ENCODE measurements at regions not wholly inside any gene's neighbourhood (a gene's known extent, or its start where the extent isn't known, plus 50 kb on each side); places are given as distances from the start of the nearest gene placed in this dataset.

GRCh38 chr15:35624881-35625280 is 78.9 kb upstream of the DPH6 start:
- POLR2A ChIA-PET = no interaction called here
- intact Hi-C loops (cut with micrococcal nuclease; ENCODE audit: unreplicated experiment) = loop anchor here (10.0 kb wide), 1 partner anchor 100 kb away; no protein-coding TSS in a partner anchor
- Mint-ChIP-seq H3K4me3 (ENCODE audit: unreplicated experiment) (no peak overlapping the region), H3K36me3 (ENCODE audit: insufficient read depth, unreplicated experiment) (no peaks in the 10 kb centered on the region), H3K9me3 (ENCODE audit: unreplicated experiment) (no peaks in the 10 kb centered on the region), H3K27ac (ENCODE audit: unreplicated experiment) (no peak overlapping the region), H3K4me1 (ENCODE audit: low read depth, unreplicated experiment) (peaks cover 9% of the 10 kb centered on the region), H3K27me3 (ENCODE audit: insufficient read depth, unreplicated experiment) (no peaks in the 10 kb centered on the region)
- CTCF ChIA-PET = no interaction called here
- Histone ChIP-seq H3K36me3 (ENCODE audit: control insufficient read depth, insufficient read depth, low read length) (no peaks in the 10 kb centered on the region), H3K4me1 (peaks cover 1% of the 10 kb centered on the region; the same call in 1 of the 2 replicates), H3K27me3 (replicated peaks; ENCODE audit: control insufficient read depth, insufficient read depth, low read length) (no peaks in the 10 kb centered on the region), H3K9me3 (no peaks in the 10 kb centered on the region), H3K4me3 (ENCODE audit: low read depth, low read length) (no peak overlapping the region)
- DNase-seq = peak in 1 of 2 experiments; percentile 9
- no TSS peak for BruUV-seq (replicated peaks)
- no peak for TF ChIP-seq CTCF (IDR thresholded peaks at IDR 0.05; ENCODE audit: insufficient read depth in 1 of 2, low read depth in 1 of 2, low read length in 1 of 2, severe bottlenecking in 1 of 2, unreplicated experiment in 1 of 2)

- Histone ChIP-seq H3K9me3 (no peaks in the 10 kb centered on the region), H3K4me3 (ENCODE audit: low read depth, low read length) (no peak overlapping the region), H3K36me3 (ENCODE audit: control insufficient read depth, insufficient read depth, low read length) (no peaks in the 10 kb centered on the region), H3K27me3 (replicated peaks; ENCODE audit: control insufficient read depth, insufficient read depth, low read length) (no peaks in the 10 kb centered on the region), H3K4me1 (peaks cover 14% of the 10 kb centered on the region)
- Mint-ChIP-seq H3K4me1 (ENCODE audit: low read depth, unreplicated experiment) (peaks cover 21% of the 10 kb centered on the region), H3K36me3 (ENCODE audit: insufficient read depth, unreplicated experiment) (no peaks in the 10 kb centered on the region), H3K27me3 (ENCODE audit: insufficient read depth, unreplicated experiment) (no peaks in the 10 kb centered on the region), H3K27ac (ENCODE audit: unreplicated experiment) (no peak overlapping the region), H3K4me3 (ENCODE audit: unreplicated experiment) (no peak overlapping the region), H3K9me3 (ENCODE audit: unreplicated experiment) (no peaks in the 10 kb centered on the region)
- ChIA-PET POLR2A (no interaction called here), CTCF (no interaction called here)
- no TSS peak for BruUV-seq (replicated peaks)
- DNase-seq = no peak
- no peak for TF ChIP-seq CTCF (IDR thresholded peaks at IDR 0.05; ENCODE audit: insufficient read depth in 1 of 2, low read depth in 1 of 2, low read length in 1 of 2, severe bottlenecking in 1 of 2, unreplicated experiment in 1 of 2)
- intact Hi-C loops (cut with micrococcal nuclease; ENCODE audit: unreplicated experiment) = loop anchor here (10.0 kb wide), 1 partner anchor 102 kb away; no protein-coding TSS in a partner anchor
Measured at GRCh38 chr15:35626571-35627318, 80.8 kb upstream of the DPH6 start.

- H3K27me3 Mint-ChIP-seq (ENCODE audit: insufficient read depth, unreplicated experiment) = no peaks in the 10 kb centered on the region
- no peak for TF ChIP-seq CTCF (IDR thresholded peaks at IDR 0.05; ENCODE audit: insufficient read depth in 1 of 2, low read depth in 1 of 2, low read length in 1 of 2, severe bottlenecking in 1 of 2, unreplicated experiment in 1 of 2)
- no peak overlapping the region for H3K4me3 Mint-ChIP-seq (ENCODE audit: unreplicated experiment)
- Histone ChIP-seq H3K4me3 (ENCODE audit: low read depth, low read length) (no peak overlapping the region), H3K4me1 (peaks cover 14% of the 10 kb centered on the region), H3K36me3 (ENCODE audit: control insufficient read depth, insufficient read depth, low read length) (no peaks in the 10 kb centered on the region), H3K9me3 (no peaks in the 10 kb centered on the region), H3K27me3 (replicated peaks; ENCODE audit: control insufficient read depth, insufficient read depth, low read length) (no peaks in the 10 kb centered on the region)
- no peaks in the 10 kb centered on the region for H3K9me3 Mint-ChIP-seq (ENCODE audit: unreplicated experiment)
- intact Hi-C loops (cut with micrococcal nuclease; ENCODE audit: unreplicated experiment) = loop anchor here (10.0 kb wide), 1 partner anchor 103 kb away; no protein-coding TSS in a partner anchor
- no TSS peak for BruUV-seq (replicated peaks)
- no peak overlapping the region for H3K27ac Mint-ChIP-seq (ENCODE audit: unreplicated experiment)
- no peak for DNase-seq
- no peaks in the 10 kb centered on the region for H3K36me3 Mint-ChIP-seq (ENCODE audit: insufficient read depth, unreplicated experiment)
- CTCF ChIA-PET = no interaction called here
- peaks cover 21% of the 10 kb centered on the region for H3K4me1 Mint-ChIP-seq (ENCODE audit: low read depth, unreplicated experiment)
- POLR2A ChIA-PET = no interaction called here
Measured at GRCh38 chr15:35627696-35628095, 81.7 kb upstream of the DPH6 start.

All from Caco-2 (cell line).